Peyer's patch (tissue), 4 donors: ENCODE measurements at regions not wholly inside any gene's neighbourhood (a gene's known extent, or its start where the extent isn't known, plus 50 kb on each side); places are given as distances from the start of the nearest gene placed in this dataset.

Source experiments
- CTCF ChIP-seq, 6 experiments: fragments of 450-650 bp in 4 of 6; fragments of 200-600 bp in 2 of 6; sonication (generic) in 1 of 6; IDR thresholded peaks; one replicate each; pipeline ENCODE4 v1.5.1; 2017 to 2019; ENCODE audit warnings: antibody characterized with exemption in 6 of 6, mild to moderate bottlenecking in 3 of 6, moderate library complexity in 1 of 6
- POLR2A ChIP-seq, 2 donors: fragments of 450-650 bp; IDR thresholded peaks; one replicate each; pipeline ENCODE4 v1.5.1; 2017; ENCODE audit warnings: antibody characterized with exemption in 2 of 2, mild to moderate bottlenecking in 2 of 2, moderate library complexity in 2 of 2

- TF ChIP-seq CTCF (IDR thresholded peaks at IDR 0.05) (no peak), POLR2A (IDR thresholded peaks at IDR 0.05) (no peak)
These were observed 73.8 kb upstream of the SLIT3 start for GRCh38 chr5:169374761-169375160.
